K562 (cell line): ENCODE measurements at regions not wholly inside any gene's neighbourhood (a gene's known extent, or its start where the extent isn't known, plus 50 kb on each side); places are given as distances from the start of the nearest gene placed in this dataset.

Experiments used
- ATAC-seq: fragments of 200-7000 bp; cut with Tn5 transposase; 3 replicates; pipeline ENCODE4 v1.9.1; 2020; ENCODE audit warnings: moderate library complexity
- BruUV-seq: library from RNA; stranded (reverse); fragments of 400-500 nt; replicated peaks from 2 replicates; lab custom pipeline; 2021; lab: Mats Ljungman, UMichigan
- CTCF ChIA-PET: fragments of 300-600 bp; formaldehyde crosslinking; extraction: SDS; loops from one replicate; lab custom pipeline; 2021; ENCODE audit warnings: low intra/inter-chr PET ratio; lab: Yijun Ruan, JAX
- POLR2A ChIA-PET: fragments of 300-600, 350-650 bp; sonication (Branson Sonifier 250); formaldehyde crosslinking; extraction: SDS; loops from one replicate; lab custom pipeline; 2021; ENCODE audit warnings: antibody characterized with exemption, inconsistent platforms; lab: Yijun Ruan, JAX
- DNase-seq, 4 experiments: peaks; one replicate each; pipeline versions ENCODE4 v3.0.0 to v3.0.0-alpha.2; 2011 to 2018; ENCODE audit warnings: low spot score in 3 of 4, mixed read lengths in 3 of 4; ENCODE audit errors: extremely low read depth in 1 of 4
- FAIRE-seq: peaks from 2 replicates; lab custom pipeline; 2011; peaks lifted over from hg19 to GRCh38; lab: Jason Lieb, UNC
- H2AFZ ChIP-seq: 2 replicates; pipeline ENCODE4 v1.6.0; 2011; ENCODE audit warnings: low read depth, low read length, control low read depth, inconsistent platforms
- H3K27ac ChIP-seq: fragments of 200-600 bp; 3 replicates; pipeline ENCODE4 v1.8.0; 2011; ENCODE audit warnings: low read depth, mild to moderate bottlenecking, control low read depth, inconsistent platforms, low read length, moderate library complexity, mixed read lengths; ENCODE audit errors: extremely low read depth
- H3K27me3 ChIP-seq, 2 experiments: fragments of 300-600 bp in 1 of 2; 2 replicates in 1 of 2; 3 replicates in 1 of 2; pipeline versions ENCODE4 v1.6.0 to v1.8.0; 2011; ENCODE audit warnings: inconsistent platforms in 2 of 2, low read length in 2 of 2, mild to moderate bottlenecking in 1 of 2, mixed read lengths in 1 of 2, moderate library complexity in 1 of 2; ENCODE audit not compliant: control insufficient read depth in 2 of 2, insufficient read depth in 2 of 2
- H3K36me3 ChIP-seq: fragments of 300-600 bp; 3 replicates; pipeline ENCODE4 v1.8.0; 2011; ENCODE audit warnings: mild to moderate bottlenecking, low read length, inconsistent platforms; ENCODE audit not compliant: control insufficient read depth, insufficient read depth
- H3K4me1 ChIP-seq, 2 experiments: fragments of 200-600 bp in 1 of 2; replicated peaks in 1 of 2; 2 replicates in 1 of 2; 3 replicates in 1 of 2; pipeline versions ENCODE4 v1.5.1 to v1.8.0; 2011; ENCODE audit warnings: inconsistent platforms in 2 of 2, low read length in 2 of 2, mild to moderate bottlenecking in 1 of 2, mixed read lengths in 1 of 2, moderate library complexity in 1 of 2; ENCODE audit not compliant: control insufficient read depth in 2 of 2, insufficient read depth in 2 of 2
- H3K4me2 ChIP-seq: 2 replicates; pipeline ENCODE4 v1.6.1; 2011; ENCODE audit warnings: low read length, control low read depth, inconsistent platforms, mixed read lengths; ENCODE audit not compliant: insufficient read depth
- H3K4me3 ChIP-seq: fragments of 200-600 bp; sonication (generic), shearing (Covaris generic); 2 replicates; pipeline ENCODE4 v1.5.1; 2016; ENCODE audit warnings: control low read depth, inconsistent platforms
- H3K79me2 ChIP-seq: fragments of 200-600 bp; 3 replicates; pipeline ENCODE4 v1.8.0; 2011; ENCODE audit warnings: low read length, inconsistent platforms; ENCODE audit not compliant: control insufficient read depth, insufficient read depth
- H3K9ac ChIP-seq, 2 experiments: 2 replicates each; pipeline versions ENCODE4 v1.6.0 to v1.6.1; 2011; ENCODE audit warnings: low read depth in 2 of 2, low read length in 2 of 2, control low read depth in 1 of 2, inconsistent platforms in 1 of 2, mild to moderate bottlenecking in 1 of 2, mixed read lengths in 1 of 2; ENCODE audit not compliant: insufficient read depth in 1 of 2
- H3K9me1 ChIP-seq: one replicate; pipeline ENCODE4 v1.6.0; 2011; ENCODE audit warnings: inconsistent platforms, mild to moderate bottlenecking, low read length, moderate library complexity; ENCODE audit not compliant: control insufficient read depth, insufficient read depth
- H3K9me3 ChIP-seq: replicated peaks from 2 replicates; pipeline ENCODE4 v1.5.1; 2011; ENCODE audit warnings: low read depth, low read length, inconsistent platforms; ENCODE audit not compliant: control insufficient read depth, insufficient read depth
- H4K20me1 ChIP-seq: replicated peaks from 2 replicates; pipeline ENCODE4 v1.6.1; 2011; ENCODE audit warnings: low read length, inconsistent platforms, mixed read lengths; ENCODE audit not compliant: control insufficient read depth, insufficient read depth
- HBP1 ChIP-seq: fragments of 450-650 bp; formaldehyde crosslinking; IDR thresholded peaks from 2 replicates; pipeline ENCODE4 v1.4.0; 2022; ENCODE audit warnings: missing genetic modification characterization
- IRF2 ChIP-seq: sonication (generic); formaldehyde crosslinking; IDR thresholded peaks from 2 replicates; pipeline ENCODE4 v1.8.1; 2022; ENCODE audit warnings: mild to moderate bottlenecking, missing genetic modification reagents
- KHSRP ChIP-seq: fragments of 450-650 bp; IDR thresholded peaks from 2 replicates; pipeline ENCODE4 v1.6.1; 2017
- MCM7 ChIP-seq, 2 experiments: fragments of 450-650 bp; IDR thresholded peaks; 2 replicates each; pipeline ENCODE4 v1.6.1; 2016 to 2018
- NFATC3 ChIP-seq: fragments of 450-650 bp; IDR thresholded peaks from 2 replicates; pipeline ENCODE4 v1.6.1; 2017; ENCODE audit warnings: mild to moderate bottlenecking
- PTTG1 ChIP-seq: fragments of 450-650 bp; IDR thresholded peaks from 2 replicates; pipeline ENCODE4 v1.6.1; 2016; ENCODE audit warnings: low read depth, mild to moderate bottlenecking, missing genetic modification characterization, missing compliant biosample characterization
- RFX7 ChIP-seq: fragments of 250-450 bp; sonication (Bioruptor Pico); IDR thresholded peaks from 2 replicates; pipeline ENCODE4 v1.5.1; 2021; ENCODE audit warnings: mild to moderate bottlenecking
- SMAD4 ChIP-seq: fragments of 250-450 bp; sonication (Bioruptor Pico); conservative IDR thresholded peaks from 2 replicates; pipeline ENCODE4 v1.8.0; 2021; ENCODE audit warnings: inconsistent platforms, mild to moderate bottlenecking, moderate library complexity
- TCF3 ChIP-seq: sonication (generic); formaldehyde crosslinking; IDR thresholded peaks from 2 replicates; pipeline ENCODE4 v1.4.0; 2020; ENCODE audit warnings: mild to moderate bottlenecking, missing genetic modification reagents
- ZNF175 ChIP-seq: fragments of 200-800 bp; sonication (Bioruptor generic); IDR thresholded peaks from 2 replicates; pipeline ENCODE4 v1.6.1; 2016; ENCODE audit warnings: low read depth, mild to moderate bottlenecking, missing genetic modification characterization, missing compliant biosample characterization
- ZNF57 ChIP-seq: fragments of 450-650 bp; formaldehyde crosslinking; IDR thresholded peaks from 2 replicates; pipeline ENCODE4 v1.4.0; 2020; ENCODE audit warnings: mild to moderate bottlenecking, moderate library complexity
- ZNF586 ChIP-seq: fragments of 450-650 bp; formaldehyde crosslinking; conservative IDR thresholded peaks from 2 replicates; pipeline ENCODE4 v1.4.0; 2020; ENCODE audit warnings: mild to moderate bottlenecking, moderate library complexity
- ZNF77 ChIP-seq: fragments of 250-450 bp; sonication (Bioruptor Pico); IDR thresholded peaks from 2 replicates; pipeline ENCODE4 v1.5.0; 2020
- WGBS: fragments of 100-300 bp; shearing (Covaris generic); methylation state at CpG from one replicate; pipeline ENCODE4 v1.1.6; 2016; ENCODE audit warnings: low coverage, mixed read lengths; ENCODE audit not compliant: insufficient coverage; ENCODE audit errors: missing lambda C conversion rate; 5-methylcytosine and 5-hydroxymethylcytosine counted together
- in situ Hi-C: fragments of 300-500 bp; cut with MboI; formaldehyde crosslinking; loops from 4 replicates; pipeline ENCODE4 v1.15.0; 2018; ENCODE audit warnings: inconsistent platforms, mixed read lengths
- intact Hi-C: fragments of 100-400 bp; cut with micrococcal nuclease; formaldehyde crosslinking; loops from 2 replicates; pipeline ENCODE4 v1.14.2; 2022

DNA sequence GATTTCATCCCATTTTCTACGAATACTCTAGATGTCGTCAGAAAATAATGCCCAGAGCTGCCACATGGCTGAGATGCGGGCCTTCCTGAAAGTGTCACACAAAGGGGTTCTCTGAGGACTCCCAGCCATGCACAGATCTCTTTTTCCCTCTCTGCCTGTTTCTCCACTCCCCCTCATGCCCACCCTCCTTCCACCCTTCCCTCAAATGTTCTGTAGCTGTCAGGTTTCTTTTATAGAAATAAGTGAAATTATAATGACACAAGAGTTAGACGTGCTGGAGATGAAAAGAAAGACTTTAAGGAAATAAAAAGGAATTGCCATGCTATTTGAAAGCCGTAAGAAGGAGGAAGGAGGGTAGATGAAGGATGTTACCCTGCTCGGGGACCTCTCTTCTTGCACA is 819.3 kb upstream of the CELF2 start (continued):
- TF ChIP-seq PTTG1 (tag) = no peak
- TF ChIP-seq ZNF175 (CRISPR knock-in tag) = no peak
- TF ChIP-seq IRF2 (CRISPR knock-in tag) = no peak
- TF ChIP-seq KHSRP = no peak
- TF ChIP-seq ZNF586 (CRISPR knock-in tag) = no peak
- TF ChIP-seq RFX7 (CRISPR knock-in tag) = no peak
- no peak for TF ChIP-seq ZNF77 (CRISPR knock-in tag)

- H3K9ac ChIP-seq = no peak overlapping the region
- H4K20me1 ChIP-seq = no peaks in the 10 kb centered on the region
- TF ChIP-seq TCF3 (CRISPR knock-in tag) (no peak), NFATC3 (no peak), HBP1 (CRISPR knock-in tag) (no peak), MCM7 (IDR thresholded peaks at IDR 0.05) (no peak), SMAD4 (CRISPR knock-in tag) (no peak), ZNF57 (CRISPR knock-in tag) (no peak)
- intact Hi-C loops (no loop called here), in situ Hi-C loops (no loop called here)
- FAIRE-seq (no peak), DNase-seq (no peak), ATAC-seq (no peak)
- H3K4me1 ChIP-seq = no peaks in the 10 kb centered on the region
- H3K27me3 ChIP-seq = no peaks in the 10 kb centered on the region
- ChIA-PET CTCF (no interaction called here), POLR2A (no interaction called here)
- no peak overlapping the region for H3K4me3 ChIP-seq
- H2AFZ ChIP-seq = no peak overlapping the region
- BruUV-seq = no TSS peak
- H3K9me3 ChIP-seq = no peaks in the 10 kb centered on the region
- no peak overlapping the region for H3K4me2 ChIP-seq
- H3K9me1 ChIP-seq = no peaks in the 10 kb centered on the region
- no peaks in the 10 kb centered on the region for H3K79me2 ChIP-seq
- H3K36me3 ChIP-seq = no peaks in the 10 kb centered on the region
- H3K27ac ChIP-seq = no peak overlapping the region
- WGBS = 0% methylated on average over 2 of the region's 2 CpGs
These were observed 813.3 kb upstream of the CELF2 start for GRCh38 chr10:10204415-10204814.
